HG03432 (cell line): ENCODE measurements at regions not wholly inside any gene's neighbourhood (a gene's known extent, or its start where the extent isn't known, plus 50 kb on each side); places are given as distances from the start of the nearest gene placed in this dataset.

Experiments
- ATAC-seq: cut with Tn5 transposase; IDR thresholded peaks from one replicate; pipeline ENCODE4 v1.9.1; 2021; ENCODE audit warnings: mild to moderate bottlenecking, moderate library complexity; ENCODE audit not compliant: unreplicated experiment

DNA sequence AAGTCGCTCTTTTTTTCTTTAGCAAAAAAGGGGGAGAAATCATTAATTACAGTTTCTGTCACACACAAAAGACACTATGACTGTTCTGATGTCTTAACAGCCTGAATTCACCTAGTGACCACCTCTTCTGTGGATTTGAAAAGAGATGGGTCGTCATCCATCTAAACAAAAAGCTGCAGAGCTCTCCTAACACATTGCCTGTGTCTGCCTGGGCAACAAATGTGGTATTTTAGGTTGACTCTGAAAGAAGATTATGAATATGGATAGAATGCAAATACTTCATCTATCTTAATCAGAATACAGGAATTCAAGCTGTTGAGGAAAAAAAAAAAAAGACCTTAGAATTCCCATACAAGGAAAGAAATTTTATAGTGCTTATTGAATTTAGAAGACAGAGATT, 304.4 kb upstream of the ADGRL2 start:
- ATAC-seq: no peak

DNA sequence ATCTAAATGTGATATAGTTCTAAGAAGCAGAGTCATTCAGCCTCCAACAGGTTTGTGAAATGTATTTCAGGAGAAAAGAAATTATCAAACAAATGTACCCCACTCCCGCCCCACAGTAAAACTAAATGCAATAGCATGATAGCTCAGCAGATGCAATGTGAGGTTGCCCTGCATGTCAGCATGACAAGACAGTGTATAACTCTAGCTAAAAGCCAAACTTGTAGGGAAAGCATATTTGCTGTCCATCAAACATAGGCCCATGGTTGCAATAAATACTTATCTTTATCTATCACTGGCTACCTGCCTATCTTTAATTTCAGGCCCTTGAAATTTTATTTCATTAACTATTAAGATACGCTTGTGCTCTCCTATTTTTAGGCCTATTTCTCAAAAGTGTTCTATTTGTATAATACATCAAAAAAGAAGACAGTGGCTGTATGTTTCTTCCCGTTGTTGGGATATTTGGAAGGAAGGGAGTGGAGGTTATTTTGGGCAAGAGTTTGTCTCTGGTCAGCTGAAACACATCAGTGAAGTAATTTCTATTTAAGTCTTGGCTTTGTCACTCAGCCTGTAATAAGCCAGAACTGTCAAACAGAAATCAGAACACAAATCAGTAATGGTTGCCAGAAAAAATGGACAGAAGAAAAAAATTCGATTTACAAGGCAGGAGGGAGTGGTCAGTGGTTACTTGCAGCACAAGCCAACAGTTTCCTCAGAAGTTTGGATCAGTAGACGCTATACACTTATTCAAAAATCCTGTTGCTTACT, 307.4 kb upstream of the ADGRL2 start:
- ATAC-seq: no peak

DNA sequence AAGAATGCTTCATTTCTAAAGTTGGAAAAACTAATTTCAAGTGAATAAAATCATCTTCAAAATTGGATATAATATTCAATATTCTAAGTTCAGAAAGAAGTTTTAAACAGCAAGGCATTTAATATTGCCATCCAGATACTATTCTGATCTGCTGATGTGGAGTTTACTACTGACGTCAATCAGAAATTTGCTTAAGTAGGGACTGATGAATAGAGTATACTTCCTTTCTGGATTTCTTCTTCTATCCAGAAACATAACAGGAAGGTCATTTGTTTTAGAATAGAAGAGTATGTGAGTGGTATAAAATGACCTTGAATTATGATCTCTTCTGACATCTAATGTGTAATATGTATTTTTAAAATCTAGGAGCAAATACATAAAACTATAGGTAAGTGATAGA, 308.1 kb upstream of the ADGRL2 start:
- no peak for ATAC-seq

DNA sequence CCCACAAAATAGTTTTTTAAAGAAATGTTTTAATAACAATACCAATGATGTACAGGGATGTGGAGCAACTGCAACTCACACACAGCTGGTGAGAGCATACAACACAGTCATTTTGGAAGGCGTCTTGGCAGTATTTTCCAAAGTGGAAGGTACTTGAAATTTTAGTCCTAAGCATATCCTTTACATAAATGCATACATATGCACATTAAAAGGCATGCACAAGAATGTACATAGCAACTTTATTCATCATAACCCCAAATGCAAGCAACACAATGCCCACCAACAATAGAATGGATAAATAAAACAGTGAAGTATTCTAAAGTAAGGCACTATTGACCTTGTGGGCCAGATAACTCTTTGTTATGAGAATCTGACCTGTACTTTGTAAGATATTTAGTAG, 310.1 kb upstream of the ADGRL2 start:
- no peak for ATAC-seq

DNA sequence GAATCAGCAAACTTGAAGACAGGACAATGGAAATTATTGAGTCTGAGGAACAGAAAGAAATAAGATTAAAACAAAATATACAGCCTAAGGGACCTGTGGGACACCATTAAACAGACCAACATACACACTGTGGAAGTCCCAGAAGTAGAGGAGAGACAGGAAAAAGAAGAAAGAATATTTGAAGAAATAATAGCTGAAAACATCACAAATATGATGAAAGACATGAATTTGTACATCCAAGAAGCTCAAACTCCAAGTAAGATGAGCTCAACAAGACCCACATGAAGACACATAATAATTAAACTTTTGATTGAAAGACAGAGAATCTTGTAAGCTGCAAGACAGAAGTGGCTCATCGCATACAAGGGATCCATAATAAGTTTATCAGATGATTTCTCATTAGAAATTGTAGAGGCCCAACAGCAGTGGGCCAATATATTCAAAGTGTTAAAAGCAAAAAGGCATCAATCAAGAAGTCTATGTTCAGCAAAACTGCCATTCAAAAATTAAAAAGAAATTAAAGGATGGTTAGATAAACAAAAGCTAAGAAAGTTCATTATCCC, 311.3 kb upstream of the ADGRL2 start:
- ATAC-seq: no peak

DNA sequence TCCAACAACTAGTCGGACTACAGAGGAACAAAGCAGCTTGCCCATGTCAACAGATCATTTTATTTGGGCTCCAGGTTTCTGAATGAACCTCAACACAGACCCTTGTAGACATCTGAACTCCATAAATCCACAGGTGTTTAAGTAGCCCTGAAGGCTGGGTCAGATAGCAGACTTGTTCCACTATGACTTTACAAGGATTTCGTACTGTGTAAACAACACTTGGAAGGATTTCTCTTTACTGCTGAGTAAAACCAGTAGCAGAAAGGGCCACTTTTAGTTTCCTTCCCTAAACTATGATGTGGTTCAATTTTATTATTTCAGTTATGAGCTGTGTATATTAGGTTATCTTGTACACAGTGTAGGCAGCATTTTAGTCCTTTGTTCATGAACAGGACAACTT, 316.4 kb upstream of the ADGRL2 start:
- ATAC-seq: no peak

DNA sequence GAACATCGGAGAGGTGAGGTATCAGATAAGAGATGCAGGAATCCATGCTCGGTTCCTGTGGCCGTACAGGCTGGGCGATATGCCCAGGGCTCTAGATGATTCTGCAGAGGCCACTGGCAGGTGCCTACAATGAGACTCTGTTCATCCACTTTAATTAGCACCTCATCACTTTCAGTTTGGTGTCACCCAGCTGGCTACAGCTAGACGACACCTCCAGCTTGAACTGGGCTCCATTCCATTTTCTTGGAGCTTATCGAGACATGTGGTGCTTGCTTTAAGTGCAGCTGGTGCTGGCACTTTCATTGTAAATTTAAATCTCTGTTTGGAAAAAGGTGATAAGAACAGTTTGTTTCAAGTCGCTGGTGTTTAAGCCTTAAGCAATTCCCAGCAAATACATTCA, 322.5 kb upstream of the ADGRL2 start:
- ATAC-seq: no peak

DNA sequence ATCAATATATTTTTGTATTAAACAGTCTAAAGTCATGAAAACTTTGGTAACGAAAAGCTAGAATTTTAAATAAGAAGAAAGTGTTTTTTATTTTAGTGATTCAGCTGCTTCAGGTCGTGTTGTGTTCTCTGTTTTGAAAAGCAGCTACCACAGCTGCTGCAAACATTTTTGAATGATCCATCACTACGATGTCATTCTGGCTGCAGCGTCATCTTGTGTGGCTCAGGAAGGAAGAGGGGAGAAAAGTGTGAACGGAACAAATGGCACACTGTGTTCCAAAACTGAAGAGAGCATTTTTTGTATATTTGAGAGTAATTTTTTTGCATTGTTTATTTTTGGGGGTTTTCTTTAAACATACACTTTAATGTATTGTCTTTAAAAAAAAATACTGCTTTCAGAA, 323.0 kb upstream of the ADGRL2 start:
- ATAC-seq: no peak

DNA sequence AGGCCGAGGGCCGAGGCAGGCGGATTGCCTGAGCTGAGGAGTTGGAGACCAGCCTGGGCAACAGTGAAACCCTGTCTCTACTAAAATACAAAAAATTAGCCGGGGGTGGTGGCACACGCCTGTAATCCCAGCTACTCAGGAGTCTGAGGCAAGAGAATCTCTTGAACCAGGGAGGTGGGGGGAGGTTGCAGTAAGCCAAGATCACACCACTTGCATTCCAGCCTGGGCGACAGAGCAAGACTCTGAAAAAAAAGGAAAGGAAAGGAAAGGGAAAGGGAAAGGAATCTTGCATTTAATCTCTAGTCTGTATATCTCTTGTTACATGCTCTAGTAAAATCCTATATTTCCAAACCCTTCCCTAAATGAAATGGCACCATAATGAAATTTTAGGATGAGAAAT, 328.3 kb upstream of the ADGRL2 start:
- no peak for ATAC-seq

DNA sequence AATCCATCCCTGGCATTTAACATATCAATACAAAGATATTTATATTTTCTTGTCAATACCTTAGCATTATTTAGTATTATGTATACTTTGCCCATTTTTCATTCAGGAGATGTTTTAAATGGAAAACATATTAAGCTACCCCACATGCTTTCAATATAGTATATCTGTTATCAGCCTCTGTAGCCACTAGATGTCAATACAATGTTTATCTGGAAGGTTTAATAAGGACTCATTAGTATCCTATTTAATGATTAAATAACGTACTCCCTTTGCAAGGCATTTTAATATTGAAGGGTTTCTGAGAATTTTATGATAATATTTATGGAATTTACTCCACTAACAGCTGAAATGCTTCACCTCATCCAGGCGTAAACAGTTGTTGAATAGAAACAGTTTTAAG, 329.5 kb upstream of the ADGRL2 start:
- no peak for ATAC-seq

DNA sequence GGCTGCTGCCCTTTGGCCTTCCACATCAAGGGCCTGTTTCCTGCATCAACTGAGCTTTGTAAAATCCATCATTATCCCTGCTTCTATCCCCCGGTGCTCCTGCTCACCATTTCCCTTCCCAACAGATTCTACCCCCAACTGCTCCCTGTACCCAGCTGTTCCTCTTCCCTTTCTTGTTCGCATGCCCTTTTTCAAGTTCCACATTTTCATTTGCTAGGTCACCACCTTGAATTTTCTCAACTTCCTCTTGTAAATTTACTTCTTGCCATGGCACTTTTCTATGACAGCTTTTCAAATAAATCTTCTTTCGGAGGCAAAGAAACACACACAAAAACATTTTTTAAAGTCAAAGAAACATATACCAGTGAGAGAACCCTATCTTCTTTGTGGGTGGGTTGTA, 330.5 kb upstream of the ADGRL2 start:
- ATAC-seq: no peak

DNA sequence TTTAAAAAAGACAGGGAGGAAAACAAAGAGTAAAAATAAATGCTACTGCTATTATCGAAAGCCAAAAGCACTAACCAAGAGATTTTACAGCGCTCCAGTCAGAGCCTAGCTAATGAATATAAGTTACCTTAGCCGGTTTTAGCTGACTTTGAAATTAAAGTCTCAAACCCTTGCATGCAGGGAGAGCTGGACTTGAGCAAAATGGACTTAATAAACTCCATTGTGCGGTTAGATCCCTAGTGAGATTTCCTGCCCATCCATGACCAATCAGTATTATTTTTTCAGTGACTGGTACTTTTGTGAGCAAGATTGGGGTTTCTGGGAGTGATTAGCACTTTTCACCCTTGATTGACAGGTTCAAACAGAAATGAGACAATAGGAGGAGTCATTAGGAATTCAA, 333.4 kb upstream of the ADGRL2 start:
- ATAC-seq: no peak

DNA sequence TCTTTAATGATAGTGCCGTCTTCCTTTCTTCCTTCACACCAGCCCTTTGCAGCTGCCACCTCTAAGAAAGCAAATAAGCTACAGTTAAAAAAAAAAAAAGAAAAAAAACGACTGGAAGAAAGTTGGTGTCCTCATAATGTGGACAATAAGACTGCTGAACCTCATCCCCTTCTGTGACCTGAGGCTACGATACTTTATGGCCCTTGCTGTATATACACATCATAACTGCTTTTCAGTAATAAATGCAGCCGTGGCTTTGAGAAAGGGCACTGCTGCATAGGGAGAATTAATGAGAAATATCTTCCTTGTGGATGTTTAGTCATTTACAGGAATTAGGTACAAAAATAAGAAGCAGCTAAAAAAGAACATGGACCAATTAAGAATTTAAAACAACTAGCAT, 333.8 kb upstream of the ADGRL2 start:
- ATAC-seq: no peak

DNA sequence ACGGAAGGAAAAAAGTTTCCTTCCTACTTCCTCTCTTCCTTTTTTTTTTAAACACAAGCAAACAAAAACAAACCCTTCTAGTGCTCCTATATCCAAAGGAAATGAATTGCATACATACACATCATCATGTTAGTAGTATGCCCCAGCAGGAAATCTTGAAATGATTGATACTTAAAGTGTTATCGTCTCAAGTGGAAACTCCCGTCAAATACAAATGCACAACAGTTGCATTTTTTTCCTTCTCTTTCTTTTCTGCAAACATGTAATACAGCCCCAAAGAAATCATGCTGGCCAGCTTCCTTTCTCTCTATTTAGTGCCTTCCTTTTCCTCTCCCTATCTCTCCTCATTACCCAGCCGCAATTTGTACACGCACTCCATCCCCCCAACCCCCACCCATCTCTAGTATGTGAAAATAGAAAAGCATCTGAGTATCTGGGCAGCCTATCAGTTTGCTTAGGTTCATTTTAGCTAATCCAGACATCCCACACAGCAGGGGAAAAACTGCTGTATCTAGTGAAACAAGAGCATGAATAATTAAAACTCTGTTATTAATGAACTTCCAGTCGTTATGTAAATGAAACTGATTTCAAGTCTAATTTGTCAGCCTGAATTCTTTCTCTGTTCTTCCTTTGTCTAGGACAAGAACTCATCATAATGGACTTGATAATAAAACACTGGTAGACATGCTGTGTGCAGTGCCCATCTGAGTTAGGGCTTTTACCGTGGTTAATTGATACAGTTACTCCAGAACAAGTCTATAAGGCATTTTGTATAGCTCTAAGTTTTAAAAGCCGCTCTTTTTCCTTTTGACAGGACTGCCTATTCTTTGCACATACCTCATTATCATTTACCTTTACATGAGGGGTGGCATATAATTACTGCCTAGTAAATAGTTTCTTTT, 336.5 kb upstream of the ADGRL2 start:
- ATAC-seq: no peak

DNA sequence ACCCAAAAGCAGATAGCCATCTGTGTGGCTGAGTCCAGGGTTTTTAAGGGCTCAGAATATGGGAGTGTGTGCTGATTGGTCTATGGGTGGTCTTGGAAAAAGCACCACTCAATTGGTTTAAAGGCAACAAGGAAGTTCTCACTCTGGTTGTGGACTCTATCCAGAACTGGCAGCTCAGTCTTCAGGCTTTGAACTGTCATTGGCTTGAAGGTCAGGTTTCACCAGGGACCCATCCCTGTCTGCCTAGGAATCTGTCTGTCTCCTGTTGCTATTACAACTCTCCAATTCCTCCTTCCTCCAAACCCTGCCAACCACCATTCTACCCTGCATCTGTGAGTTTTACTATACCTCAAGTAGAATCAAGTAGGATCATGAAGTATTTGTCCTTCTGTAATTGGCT, 341.7 kb upstream of the ADGRL2 start:
- ATAC-seq: no peak

DNA sequence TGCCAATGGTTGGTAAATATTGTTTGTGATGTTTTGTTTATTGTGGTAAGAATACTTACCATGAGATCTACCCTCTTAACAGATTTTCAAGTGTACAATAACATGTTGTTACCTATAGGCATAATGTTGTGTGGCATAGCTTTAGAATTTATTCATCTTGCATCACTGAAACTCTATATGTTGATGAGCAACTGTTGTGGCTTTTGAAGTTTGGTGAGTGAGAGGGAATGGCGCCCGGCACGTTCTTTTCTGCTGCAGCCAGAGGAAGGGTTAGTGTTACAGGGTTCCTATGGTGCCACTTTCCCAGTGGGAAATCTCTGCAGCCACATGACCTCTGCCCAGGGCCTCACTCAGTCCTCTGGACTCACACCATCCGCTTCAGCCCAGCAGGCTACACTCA, 342.5 kb upstream of the ADGRL2 start:
- ATAC-seq: no peak

DNA sequence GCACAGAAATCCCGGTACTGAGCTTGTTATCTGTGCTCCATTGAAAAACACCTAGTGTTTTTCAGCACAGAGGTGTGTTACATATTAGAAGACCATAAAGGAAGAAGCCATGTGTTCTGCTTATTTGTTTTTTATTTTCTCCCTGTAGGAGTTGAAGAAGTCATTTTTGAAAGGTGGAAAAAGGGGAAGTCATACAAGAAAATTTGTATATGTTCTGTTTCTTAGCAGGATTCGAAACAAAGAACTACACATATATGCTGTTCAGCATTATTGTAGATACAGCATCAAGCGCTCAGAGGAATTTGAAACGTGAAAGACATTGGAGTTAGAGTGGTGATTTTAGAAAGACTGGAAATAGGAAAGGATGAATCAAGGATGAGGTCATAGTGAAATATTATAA, 345.3 kb upstream of the ADGRL2 start:
- no peak for ATAC-seq

DNA sequence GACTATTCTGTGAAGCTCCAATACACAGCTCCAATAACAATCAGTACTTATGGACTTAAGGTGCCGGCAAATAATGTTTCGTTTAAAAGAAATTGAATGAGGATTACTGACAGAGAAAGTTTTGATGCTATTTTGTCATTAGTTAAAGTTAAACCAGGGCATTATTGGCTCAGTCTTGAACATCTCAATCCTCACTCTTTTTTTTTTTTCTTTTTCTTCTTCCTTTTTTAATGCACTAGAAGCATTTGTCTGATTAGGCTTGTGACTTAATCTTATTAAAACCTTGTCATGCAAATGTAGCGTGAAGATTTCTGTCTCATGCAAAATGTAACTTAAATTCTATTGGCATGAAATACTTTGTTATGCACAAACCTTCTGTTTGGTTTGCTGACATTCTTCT, 346.8 kb upstream of the ADGRL2 start:
- ATAC-seq: no peak

DNA sequence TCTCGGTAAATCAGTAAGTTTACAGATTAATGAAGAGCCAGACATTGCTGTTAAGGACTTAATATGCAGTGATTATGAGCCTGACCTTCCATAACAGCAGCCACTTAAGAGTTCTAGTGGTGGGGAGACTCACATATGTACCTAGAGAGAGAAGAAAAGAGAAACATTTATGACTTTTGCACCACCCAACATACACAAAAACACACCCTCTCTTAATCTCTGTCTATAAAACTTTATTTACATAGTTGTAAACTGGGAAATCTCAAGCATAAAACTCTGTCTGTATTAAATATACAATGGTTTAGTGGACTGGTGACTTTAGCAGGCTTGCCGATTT, 347.4 kb upstream of the ADGRL2 start:
- no peak for ATAC-seq

DNA sequence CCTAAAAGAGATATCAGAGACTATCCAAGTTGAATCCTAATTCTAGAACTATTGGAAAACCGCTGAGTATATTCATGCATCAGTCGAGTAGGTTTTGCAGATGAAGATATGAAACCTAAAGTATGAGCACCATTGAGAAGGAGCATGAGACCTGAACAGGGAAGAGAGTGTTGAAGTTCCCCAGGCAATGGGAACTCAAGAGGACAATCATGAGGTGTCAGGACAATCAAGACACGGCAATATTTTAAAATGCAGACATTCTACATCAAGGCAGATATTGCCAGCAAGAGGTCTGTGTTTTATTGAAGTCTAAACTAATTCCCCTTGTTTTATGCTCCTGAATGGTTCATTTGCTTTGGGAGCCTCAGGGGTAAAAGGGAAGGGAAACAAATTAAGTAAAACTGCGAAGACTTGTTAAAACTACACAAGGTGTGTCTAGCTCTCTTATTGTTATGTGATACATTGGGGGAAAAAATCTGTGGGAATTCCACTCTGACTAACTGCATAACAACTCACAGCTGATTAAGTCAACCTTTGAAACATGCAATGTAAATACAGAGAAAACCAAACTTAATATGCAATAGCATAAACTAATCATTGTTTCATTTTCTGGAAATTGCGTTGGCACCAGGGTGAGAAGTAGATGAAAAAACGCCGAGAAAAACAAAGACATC, 347.9 kb upstream of the ADGRL2 start:
- ATAC-seq: no peak

DNA sequence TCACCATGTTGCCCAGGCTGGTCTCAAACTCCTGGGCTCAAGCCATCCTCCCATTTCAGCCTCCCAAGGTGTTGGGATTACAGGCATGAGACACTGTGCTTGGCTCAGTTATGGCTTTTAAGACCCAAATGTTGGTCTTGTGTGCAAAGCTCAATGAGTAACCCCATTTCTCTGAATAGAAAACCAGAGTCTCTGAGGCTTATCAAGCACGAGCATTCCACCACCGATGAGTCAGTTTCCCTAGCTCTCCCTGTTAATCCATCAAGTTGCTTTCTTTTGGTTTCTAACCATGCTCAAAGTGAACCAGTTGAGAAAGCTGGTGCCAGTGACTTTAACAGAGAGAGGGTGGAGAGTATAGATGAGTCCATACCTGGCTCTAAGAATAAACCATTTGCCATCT, 350.9 kb upstream of the ADGRL2 start:
- ATAC-seq: no peak
